GM13977 (cell line): ENCODE measurements at regions not wholly inside any gene's neighbourhood (a gene's known extent, or its start where the extent isn't known, plus 50 kb on each side); places are given as distances from the start of the nearest gene placed in this dataset.

Experiments
- DNase-seq: peaks from one replicate; pipeline ENCODE4 v3.0.0; 2012; ENCODE audit warnings: low spot score
- CTCF ChIP-seq: IDR thresholded peaks from 2 replicates; pipeline ENCODE4 v1.5.1; 2012; ENCODE audit warnings: mild to moderate bottlenecking, control low read depth; ENCODE audit not compliant: insufficient read depth; ENCODE audit errors: extremely low read depth, missing control alignments
- in situ Hi-C: fragments of 300-500 bp; cut with MboI; formaldehyde crosslinking; loops from one replicate; pipeline ENCODE4 v1.12.0; 2022; ENCODE audit warnings: low sequenced_read_pairs, low pct_unique_long_range_greater_than_20kb, mixed read lengths, inconsistent platforms; ENCODE audit not compliant: unreplicated experiment

- no peak for TF ChIP-seq CTCF
- no peak for DNase-seq
- in situ Hi-C loops, result no loop called here
Measured at GRCh38 chr1:193868425-193868824, 682.0 kb upstream of the B3GALT2 start.

- no peak for DNase-seq
- no peak for TF ChIP-seq CTCF
- in situ Hi-C loops, result no loop called here
Measured at GRCh38 chr1:193856261-193856660, 669.8 kb upstream of the B3GALT2 start.

- TF ChIP-seq CTCF, result no peak
- DNase-seq, result no peak
Measured at GRCh38 chr1:193850745-193851144, 664.3 kb upstream of the B3GALT2 start.

GRCh38 chr1:193846876-193847604 lies 660.6 kb upstream of the B3GALT2 start:
- DNase-seq, result no peak

More at GRCh38 chr1:193850745-193851144, 664.3 kb upstream of the B3GALT2 start:
- in situ Hi-C loops, result no loop called here

GRCh38 chr1:193846411-193846810 lies 660.0 kb upstream of the B3GALT2 start:
- no peak for DNase-seq
- in situ Hi-C loops, result no loop called here
- no peak for TF ChIP-seq CTCF

More at GRCh38 chr1:193846876-193847604, 660.6 kb upstream of the B3GALT2 start:
- no peak for TF ChIP-seq CTCF
- in situ Hi-C loops, result no loop called here

GRCh38 chr1:193841857-193842256 lies 655.4 kb upstream of the B3GALT2 start:
- no peak for DNase-seq
- TF ChIP-seq CTCF, result no peak
- in situ Hi-C loops, result no loop called here
